Fibroblast of lung (primary cell): ENCODE measurements at regions not wholly inside any gene's neighbourhood (a gene's known extent, or its start where the extent isn't known, plus 50 kb on each side); places are given as distances from the start of the nearest gene placed in this dataset.

Source experiments
- DNase-seq, 2 donors: peaks; one replicate each; pipeline versions ENCODE4 v3.0.0 to v3.0.0-alpha.2; 2010; ENCODE audit warnings: low read depth in 2 of 2
- H2AFZ ChIP-seq: 2 replicates; pipeline ENCODE4 v1.5.1; 2012; ENCODE audit warnings: low read length, control low read depth, inconsistent platforms
- H3K27ac ChIP-seq: 2 replicates; pipeline ENCODE4 v1.5.1; 2011; ENCODE audit warnings: low read length, control low read depth; ENCODE audit not compliant: insufficient read depth
- H3K27me3 ChIP-seq: 2 replicates; pipeline ENCODE4 v1.5.1; 2011; ENCODE audit warnings: mild to moderate bottlenecking, low read length; ENCODE audit not compliant: control insufficient read depth, insufficient read depth
- H3K36me3 ChIP-seq: 2 replicates; pipeline ENCODE4 v1.5.1; 2011; ENCODE audit warnings: low read length; ENCODE audit not compliant: control insufficient read depth, insufficient read depth
- H3K4me1 ChIP-seq: 2 replicates; pipeline ENCODE4 v1.5.1; 2011; ENCODE audit warnings: low read length; ENCODE audit not compliant: control insufficient read depth, insufficient read depth; ENCODE audit errors: extremely low read depth
- H3K4me2 ChIP-seq: 2 replicates; pipeline ENCODE4 v1.5.1; 2011; ENCODE audit warnings: low read length, control low read depth; ENCODE audit not compliant: insufficient read depth; ENCODE audit errors: extremely low read depth
- H3K4me3 ChIP-seq, 4 experiments: fragments of 200-600 bp in 1 of 4; sonication (generic) in 1 of 4; replicated peaks in 1 of 4; 2 replicates each; pipeline ENCODE4 v1.5.1; 2011 to 2016; ENCODE audit warnings: low read length in 4 of 4, low read depth in 3 of 4, mild to moderate bottlenecking in 3 of 4, control low read depth in 2 of 4, inconsistent platforms in 1 of 4, mixed read lengths in 1 of 4; ENCODE audit not compliant: insufficient read depth in 1 of 4; ENCODE audit errors: control extremely low read depth in 1 of 4
- H3K79me2 ChIP-seq: 2 replicates; pipeline ENCODE4 v1.5.1; 2012; ENCODE audit warnings: mild to moderate bottlenecking, low read length, inconsistent platforms; ENCODE audit not compliant: control insufficient read depth, insufficient read depth
- H3K9ac ChIP-seq: 2 replicates; pipeline ENCODE4 v1.5.1; 2011; ENCODE audit warnings: mild to moderate bottlenecking, low read length, control low read depth; ENCODE audit not compliant: insufficient read depth
- H3K9me3 ChIP-seq: 2 replicates; pipeline ENCODE4 v1.5.1; 2012; ENCODE audit warnings: low read depth, low read length; ENCODE audit not compliant: control insufficient read depth, insufficient read depth
- H4K20me1 ChIP-seq: 2 replicates; pipeline ENCODE4 v1.5.1; 2011; ENCODE audit warnings: low read length; ENCODE audit not compliant: control insufficient read depth, insufficient read depth; ENCODE audit errors: extremely low read depth
- EZH2 ChIP-seq: IDR thresholded peaks from 2 replicates; pipeline ENCODE4 v1.5.1; 2012; ENCODE audit warnings: low read length, control low read depth, mild to moderate bottlenecking; ENCODE audit errors: missing control alignments
- TF ChIP-seq, protein P1 (sequence below), 2 donors: IDR thresholded peaks in 1 of 2; conservative IDR thresholded peaks in 1 of 2; 1 replicate in 1 of 2; 2 replicates in 1 of 2; pipeline ENCODE4 v1.5.1; 2011 to 2012; ENCODE audit warnings: low read length in 2 of 2, control low read depth in 1 of 2, inconsistent platforms in 1 of 2, low read depth in 1 of 2, mild to moderate bottlenecking in 1 of 2

DNA sequence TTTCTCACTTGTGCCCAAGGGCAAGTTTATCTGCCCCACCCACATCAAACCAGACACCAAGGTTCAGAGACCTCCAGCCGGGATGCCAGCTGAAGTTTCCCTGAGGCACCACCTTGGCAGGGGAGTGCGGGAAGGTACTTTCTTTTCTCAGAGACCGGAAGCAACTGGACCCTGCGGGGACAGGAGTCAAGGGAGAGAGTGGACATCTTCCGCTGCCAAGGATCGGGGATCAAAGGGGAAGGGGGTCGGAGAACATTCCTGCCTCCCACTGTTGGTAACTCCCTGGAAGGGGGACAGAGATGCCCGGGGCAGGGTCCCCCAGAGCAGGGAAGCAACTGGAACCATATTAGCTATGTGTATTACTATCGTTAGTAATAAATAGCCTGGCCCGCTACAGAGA, 161.8 kb downstream of the DICER1 start:
- no peaks in the 10 kb centered on the region for H3K79me2 ChIP-seq
- H3K36me3 ChIP-seq: no peaks in the 10 kb centered on the region
- no peak overlapping the region for H3K4me2 ChIP-seq
- no peaks in the 10 kb centered on the region for H4K20me1 ChIP-seq
- no peak overlapping the region for H3K9ac ChIP-seq
- no peak overlapping the region for H3K4me3 ChIP-seq
- DNase-seq: no peak
- H3K4me1 ChIP-seq: no peaks in the 10 kb centered on the region
- H3K27me3 ChIP-seq: no peaks in the 10 kb centered on the region
- H3K27ac ChIP-seq: no peak overlapping the region
- H2AFZ ChIP-seq: no peak overlapping the region
- TF ChIP-seq EZH2: no peak
- TF ChIP-seq, protein P1, sequence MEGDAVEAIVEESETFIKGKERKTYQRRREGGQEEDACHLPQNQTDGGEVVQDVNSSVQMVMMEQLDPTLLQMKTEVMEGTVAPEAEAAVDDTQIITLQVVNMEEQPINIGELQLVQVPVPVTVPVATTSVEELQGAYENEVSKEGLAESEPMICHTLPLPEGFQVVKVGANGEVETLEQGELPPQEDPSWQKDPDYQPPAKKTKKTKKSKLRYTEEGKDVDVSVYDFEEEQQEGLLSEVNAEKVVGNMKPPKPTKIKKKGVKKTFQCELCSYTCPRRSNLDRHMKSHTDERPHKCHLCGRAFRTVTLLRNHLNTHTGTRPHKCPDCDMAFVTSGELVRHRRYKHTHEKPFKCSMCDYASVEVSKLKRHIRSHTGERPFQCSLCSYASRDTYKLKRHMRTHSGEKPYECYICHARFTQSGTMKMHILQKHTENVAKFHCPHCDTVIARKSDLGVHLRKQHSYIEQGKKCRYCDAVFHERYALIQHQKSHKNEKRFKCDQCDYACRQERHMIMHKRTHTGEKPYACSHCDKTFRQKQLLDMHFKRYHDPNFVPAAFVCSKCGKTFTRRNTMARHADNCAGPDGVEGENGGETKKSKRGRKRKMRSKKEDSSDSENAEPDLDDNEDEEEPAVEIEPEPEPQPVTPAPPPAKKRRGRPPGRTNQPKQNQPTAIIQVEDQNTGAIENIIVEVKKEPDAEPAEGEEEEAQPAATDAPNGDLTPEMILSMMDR (conservative IDR thresholded peaks at IDR 0.05 in 1 of 2, IDR thresholded peaks at IDR 0.05 in 1 of 2; ENCODE audit: low read depth in 1 of 2, low read length in 2 of 2): no peak
- H3K9me3 ChIP-seq: no peaks in the 10 kb centered on the region

DNA sequence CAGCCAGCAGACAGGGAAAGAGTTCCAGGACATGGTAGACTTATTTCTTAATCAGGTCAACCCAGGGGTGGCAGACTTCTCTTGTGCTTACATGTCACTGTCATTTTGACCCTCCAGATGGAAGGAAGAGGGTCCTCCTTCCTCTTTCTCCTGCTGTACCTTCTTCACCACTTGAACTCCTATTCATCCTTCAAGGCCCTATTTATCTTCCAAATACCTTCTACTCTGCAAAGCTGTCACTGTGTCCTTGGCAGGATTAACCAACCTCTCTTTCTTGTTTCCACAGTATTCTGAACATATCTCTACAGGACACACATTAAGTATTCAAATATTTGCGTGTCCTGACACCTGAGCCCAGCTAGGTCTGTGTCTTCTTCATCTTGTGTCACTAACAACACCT, 163.1 kb downstream of the DICER1 start:
- TF ChIP-seq EZH2: no peak
- TF ChIP-seq, protein P1 (conservative IDR thresholded peaks at IDR 0.05 in 1 of 2, IDR thresholded peaks at IDR 0.05 in 1 of 2; ENCODE audit: low read depth in 1 of 2, low read length in 2 of 2): no peak

DNA sequence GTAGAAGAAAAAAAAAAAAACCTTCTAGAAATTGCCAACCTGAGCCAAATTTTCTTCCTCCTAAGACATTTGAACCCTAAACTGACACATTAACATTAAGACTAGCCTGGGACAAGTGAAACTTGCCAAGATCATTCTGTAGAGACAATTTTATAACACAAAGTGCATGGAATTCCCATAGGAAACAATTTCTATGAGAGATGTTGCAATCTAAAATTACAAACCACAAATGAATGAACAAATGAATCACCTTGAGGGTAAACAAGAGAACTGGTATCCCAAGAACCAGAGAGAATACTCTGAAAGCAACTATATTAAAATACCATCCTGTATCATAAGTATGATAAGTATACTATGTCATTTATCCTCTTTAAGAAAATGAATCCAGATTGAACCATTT, 165.3 kb downstream of the DICER1 start:
- H3K9me3 ChIP-seq: no peaks in the 10 kb centered on the region
- H3K9ac ChIP-seq: no peak overlapping the region
- no peaks in the 10 kb centered on the region for H3K4me1 ChIP-seq
- H3K27ac ChIP-seq: no peak overlapping the region
- no peak for TF ChIP-seq EZH2
- TF ChIP-seq, protein P1 (conservative IDR thresholded peaks at IDR 0.05 in 1 of 2, IDR thresholded peaks at IDR 0.05 in 1 of 2; ENCODE audit: low read depth in 1 of 2, low read length in 2 of 2): no peak
- H2AFZ ChIP-seq: no peak overlapping the region
- H3K79me2 ChIP-seq: no peaks in the 10 kb centered on the region
- no peak overlapping the region for H3K4me3 ChIP-seq
- H3K36me3 ChIP-seq: no peaks in the 10 kb centered on the region
- H3K27me3 ChIP-seq: no peaks in the 10 kb centered on the region
- H3K4me2 ChIP-seq: no peak overlapping the region
- DNase-seq: no peak
- H4K20me1 ChIP-seq: no peaks in the 10 kb centered on the region

More for the DNA sequence above, 163.1 kb downstream of the DICER1 start:
- Histone ChIP-seq H2AFZ (no peak overlapping the region), H3K9me3 (no peaks in the 10 kb centered on the region), H3K4me3 (no peak overlapping the region), H3K27me3 (no peaks in the 10 kb centered on the region), H3K79me2 (no peaks in the 10 kb centered on the region), H4K20me1 (no peaks in the 10 kb centered on the region), H3K9ac (no peak overlapping the region), H3K4me1 (no peaks in the 10 kb centered on the region), H3K4me2 (no peak overlapping the region), H3K27ac (no peak overlapping the region), H3K36me3 (no peaks in the 10 kb centered on the region)
- no peak for DNase-seq
